NB4 (cell line): ENCODE measurements at regions not wholly inside any gene's neighbourhood (a gene's known extent, or its start where the extent isn't known, plus 50 kb on each side); places are given as distances from the start of the nearest gene placed in this dataset.

Source experiments
- POLR2A ChIP-seq: IDR thresholded peaks from 2 replicates; pipeline ENCODE4 v1.6.1; 2011; ENCODE audit warnings: mild to moderate bottlenecking; ENCODE audit not compliant: insufficient read length; ENCODE audit errors: extremely low read depth
- TF ChIP-seq, protein P1 (sequence below): IDR thresholded peaks from one replicate; pipeline ENCODE4 v1.5.1; 2012; ENCODE audit warnings: low read depth, low read length
- TF ChIP-seq, protein P2 (sequence below): IDR thresholded peaks from 2 replicates; pipeline ENCODE4 v1.6.1; 2011; ENCODE audit warnings: low read depth, low read length

DNA sequence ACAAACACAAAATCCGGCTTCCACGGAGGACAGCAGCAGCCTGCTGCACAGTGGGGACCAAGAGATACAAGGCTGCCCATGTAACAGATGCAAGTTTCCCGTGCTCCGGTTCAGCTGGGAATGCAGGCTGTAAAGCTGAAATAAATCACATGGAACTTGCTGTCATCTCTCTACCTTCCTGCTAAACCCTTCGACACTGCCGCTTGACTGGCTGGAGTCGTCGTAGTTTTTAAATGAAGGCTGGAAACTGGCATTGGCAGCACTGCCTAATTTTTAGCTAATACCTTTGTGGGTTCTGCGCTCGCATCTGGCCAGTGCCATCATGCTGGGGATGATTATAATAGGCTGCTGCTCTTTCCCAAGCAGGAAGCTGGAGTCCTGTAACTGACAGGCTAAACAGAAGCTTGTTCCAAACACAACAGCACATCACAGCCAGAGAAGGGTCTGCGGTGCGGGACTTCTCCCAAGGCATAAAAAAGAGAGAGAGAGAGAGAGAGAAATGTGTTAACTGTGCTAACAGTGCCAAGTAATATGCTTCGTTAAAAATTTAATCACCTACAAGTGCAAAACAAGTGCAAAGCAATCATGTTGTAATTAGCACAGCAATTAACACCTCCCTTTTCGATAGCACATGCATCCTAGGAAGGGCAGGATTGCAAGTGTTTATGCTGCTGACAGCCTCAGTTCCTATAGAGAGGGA, 146.1 kb downstream of the TFAP2A start:
- TF ChIP-seq, protein P1, sequence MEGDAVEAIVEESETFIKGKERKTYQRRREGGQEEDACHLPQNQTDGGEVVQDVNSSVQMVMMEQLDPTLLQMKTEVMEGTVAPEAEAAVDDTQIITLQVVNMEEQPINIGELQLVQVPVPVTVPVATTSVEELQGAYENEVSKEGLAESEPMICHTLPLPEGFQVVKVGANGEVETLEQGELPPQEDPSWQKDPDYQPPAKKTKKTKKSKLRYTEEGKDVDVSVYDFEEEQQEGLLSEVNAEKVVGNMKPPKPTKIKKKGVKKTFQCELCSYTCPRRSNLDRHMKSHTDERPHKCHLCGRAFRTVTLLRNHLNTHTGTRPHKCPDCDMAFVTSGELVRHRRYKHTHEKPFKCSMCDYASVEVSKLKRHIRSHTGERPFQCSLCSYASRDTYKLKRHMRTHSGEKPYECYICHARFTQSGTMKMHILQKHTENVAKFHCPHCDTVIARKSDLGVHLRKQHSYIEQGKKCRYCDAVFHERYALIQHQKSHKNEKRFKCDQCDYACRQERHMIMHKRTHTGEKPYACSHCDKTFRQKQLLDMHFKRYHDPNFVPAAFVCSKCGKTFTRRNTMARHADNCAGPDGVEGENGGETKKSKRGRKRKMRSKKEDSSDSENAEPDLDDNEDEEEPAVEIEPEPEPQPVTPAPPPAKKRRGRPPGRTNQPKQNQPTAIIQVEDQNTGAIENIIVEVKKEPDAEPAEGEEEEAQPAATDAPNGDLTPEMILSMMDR = no peak
- TF ChIP-seq POLR2A = no peak
- TF ChIP-seq, protein P2, sequence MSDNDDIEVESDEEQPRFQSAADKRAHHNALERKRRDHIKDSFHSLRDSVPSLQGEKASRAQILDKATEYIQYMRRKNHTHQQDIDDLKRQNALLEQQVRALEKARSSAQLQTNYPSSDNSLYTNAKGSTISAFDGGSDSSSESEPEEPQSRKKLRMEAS = no peak
